ENCODE measurements at regions not wholly inside any gene's neighbourhood (a gene's known extent, or its start where the extent isn't known, plus 50 kb on each side); places are given as distances from the start of the nearest gene placed in this dataset.

DNA sequence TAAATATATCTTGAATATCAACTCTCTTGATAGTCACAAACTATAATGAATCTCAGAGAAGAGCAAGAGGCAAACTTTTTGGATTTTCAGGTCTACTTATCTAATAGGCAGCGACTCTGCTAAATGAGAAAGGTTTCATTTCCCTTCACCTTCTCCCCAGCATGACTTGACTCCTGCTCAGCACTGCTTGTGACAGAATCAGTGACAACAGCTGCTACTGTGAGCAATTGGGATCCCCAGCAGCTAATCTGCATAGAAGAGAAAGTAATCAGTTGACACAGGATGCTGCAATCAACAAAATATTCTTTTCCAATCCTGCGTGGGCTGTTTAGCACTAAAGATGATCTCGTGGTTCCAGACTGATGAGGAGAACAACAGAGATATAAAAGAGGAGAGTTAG, 205.5 kb downstream of the MMUT start:
- TF ChIP-seq, protein P1, sequence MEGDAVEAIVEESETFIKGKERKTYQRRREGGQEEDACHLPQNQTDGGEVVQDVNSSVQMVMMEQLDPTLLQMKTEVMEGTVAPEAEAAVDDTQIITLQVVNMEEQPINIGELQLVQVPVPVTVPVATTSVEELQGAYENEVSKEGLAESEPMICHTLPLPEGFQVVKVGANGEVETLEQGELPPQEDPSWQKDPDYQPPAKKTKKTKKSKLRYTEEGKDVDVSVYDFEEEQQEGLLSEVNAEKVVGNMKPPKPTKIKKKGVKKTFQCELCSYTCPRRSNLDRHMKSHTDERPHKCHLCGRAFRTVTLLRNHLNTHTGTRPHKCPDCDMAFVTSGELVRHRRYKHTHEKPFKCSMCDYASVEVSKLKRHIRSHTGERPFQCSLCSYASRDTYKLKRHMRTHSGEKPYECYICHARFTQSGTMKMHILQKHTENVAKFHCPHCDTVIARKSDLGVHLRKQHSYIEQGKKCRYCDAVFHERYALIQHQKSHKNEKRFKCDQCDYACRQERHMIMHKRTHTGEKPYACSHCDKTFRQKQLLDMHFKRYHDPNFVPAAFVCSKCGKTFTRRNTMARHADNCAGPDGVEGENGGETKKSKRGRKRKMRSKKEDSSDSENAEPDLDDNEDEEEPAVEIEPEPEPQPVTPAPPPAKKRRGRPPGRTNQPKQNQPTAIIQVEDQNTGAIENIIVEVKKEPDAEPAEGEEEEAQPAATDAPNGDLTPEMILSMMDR (IDR thresholded peaks at IDR 0.05; ENCODE audit: low read depth, low read length), result no peak
- in situ Hi-C loops (cut with HindIII; ENCODE audit: low sequenced_read_pairs), result no loop called here
- no peak overlapping the region for H3K4me3 ChIP-seq (ENCODE audit: low read depth, low read length)
- DNase-seq (ENCODE audit: low read depth, low spot score), result no peak

DNA sequence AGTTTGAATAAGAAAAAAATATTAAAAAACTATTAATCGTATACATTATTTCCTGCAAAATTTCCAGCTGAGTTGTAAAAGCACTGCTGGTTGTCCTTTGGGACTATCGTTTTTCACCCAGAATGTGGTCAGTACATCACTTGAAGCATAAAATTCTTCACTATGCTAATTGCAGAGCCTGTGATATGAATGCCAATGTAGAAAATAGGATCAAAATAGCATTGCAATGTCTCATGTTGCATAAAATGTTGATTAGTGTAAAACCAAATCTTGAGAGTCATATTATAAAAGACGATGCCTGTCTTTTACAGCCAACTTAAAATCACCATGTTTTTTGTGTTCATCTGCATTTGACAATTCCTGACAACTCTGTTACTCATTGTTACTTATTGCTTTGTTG, 207.7 kb downstream of the MMUT start:
- no peak for DNase-seq (ENCODE audit: low read depth, low spot score)
- H3K4me3 ChIP-seq (ENCODE audit: low read depth, low read length), result no peak overlapping the region
- in situ Hi-C loops (cut with HindIII; ENCODE audit: low sequenced_read_pairs), result no loop called here
- TF ChIP-seq, protein P1 (IDR thresholded peaks at IDR 0.05; ENCODE audit: low read depth, low read length), result no peak

DNA sequence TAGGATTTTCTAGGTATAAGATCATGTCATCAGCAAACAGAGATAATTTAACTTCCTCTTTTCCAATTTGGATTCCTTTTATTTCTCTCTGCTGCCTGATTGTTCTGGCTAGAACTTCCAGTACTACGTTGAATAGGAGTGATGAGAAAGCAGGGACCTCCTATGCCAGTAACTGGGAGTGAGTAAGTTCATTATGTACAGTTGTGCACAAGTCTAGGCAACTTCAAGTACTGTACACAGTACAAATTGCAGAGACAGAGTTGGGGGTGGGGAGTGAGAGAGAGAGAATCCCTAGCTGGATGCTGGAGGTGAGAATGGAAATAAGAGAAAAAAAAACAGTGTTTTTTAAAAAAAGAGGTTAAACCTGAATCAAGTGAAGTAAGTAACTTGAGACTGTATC, 210.2 kb downstream of the MMUT start:
- TF ChIP-seq, protein P1 (IDR thresholded peaks at IDR 0.05; ENCODE audit: low read depth, low read length), result no peak
- H3K4me3 ChIP-seq (ENCODE audit: low read depth, low read length), result no peak overlapping the region
- DNase-seq (ENCODE audit: low read depth, low spot score), result no peak
- in situ Hi-C loops (cut with HindIII; ENCODE audit: low sequenced_read_pairs), result no loop called here

- in situ Hi-C loops (cut with HindIII; ENCODE audit: low sequenced_read_pairs), result no loop called here
- no peak for DNase-seq (ENCODE audit: low read depth, low spot score)
- TF ChIP-seq, protein P1 (IDR thresholded peaks at IDR 0.05; ENCODE audit: low read depth, low read length), result no peak
- no peak overlapping the region for H3K4me3 ChIP-seq (ENCODE audit: low read depth, low read length)
These were observed 229.6 kb downstream of the MMUT start for GRCh38 chr6:49233483-49233882.

DNA sequence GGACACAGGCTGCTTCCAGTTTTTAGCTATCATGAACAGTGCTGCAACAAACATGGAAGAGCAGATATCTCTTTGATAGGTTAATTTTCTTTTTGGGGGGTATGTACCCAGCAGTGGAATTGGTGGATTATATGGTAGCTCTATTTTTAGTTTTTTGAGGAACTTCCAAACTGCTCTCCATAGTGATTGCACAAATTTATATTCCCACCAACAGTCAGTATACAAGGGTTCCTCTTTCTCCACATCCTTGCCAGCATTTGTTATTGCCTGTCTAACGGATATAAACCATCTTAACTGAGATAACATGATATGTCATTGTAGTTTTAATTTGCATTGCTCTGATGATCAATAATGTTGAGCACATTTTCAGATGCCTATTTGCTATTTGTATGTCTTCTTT, 237.6 kb downstream of the MMUT start:
- TF ChIP-seq, protein P1 (IDR thresholded peaks at IDR 0.05; ENCODE audit: low read depth, low read length), result no peak
- DNase-seq (ENCODE audit: low read depth, low spot score), result no peak
- in situ Hi-C loops (cut with HindIII; ENCODE audit: low sequenced_read_pairs), result no loop called here
- no peak overlapping the region for H3K4me3 ChIP-seq (ENCODE audit: low read depth, low read length)

DNA sequence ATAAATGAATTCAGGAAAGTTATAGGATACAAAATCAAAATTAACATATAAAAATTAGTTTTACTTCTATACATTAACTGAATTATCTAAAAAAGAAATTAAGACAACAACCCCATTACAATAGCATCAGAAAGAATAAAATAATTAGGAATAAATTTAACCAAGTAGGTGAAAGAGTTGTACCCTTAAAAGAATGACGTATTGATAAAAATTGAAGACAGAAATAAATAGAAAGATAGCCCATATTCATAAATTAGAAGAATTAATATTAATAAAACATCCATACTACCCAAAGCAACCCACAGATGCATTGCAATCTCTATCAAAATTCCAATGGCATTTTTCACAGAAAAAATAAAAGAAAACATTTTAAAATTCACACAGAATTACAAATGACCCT, 242.8 kb downstream of the MMUT start:
- no peak overlapping the region for H3K4me3 ChIP-seq (ENCODE audit: low read depth, low read length)
- in situ Hi-C loops (cut with HindIII; ENCODE audit: low sequenced_read_pairs), result no loop called here
- DNase-seq (ENCODE audit: low read depth, low spot score), result no peak
- TF ChIP-seq, protein P1 (IDR thresholded peaks at IDR 0.05; ENCODE audit: low read depth, low read length), result no peak

- in situ Hi-C loops (cut with HindIII; ENCODE audit: low sequenced_read_pairs), result no loop called here
- no peak for DNase-seq (ENCODE audit: low read depth, low spot score)
- no peak overlapping the region for H3K4me3 ChIP-seq (ENCODE audit: low read depth, low read length)
- TF ChIP-seq, protein P1 (IDR thresholded peaks at IDR 0.05; ENCODE audit: low read depth, low read length), result no peak
These were observed 257.5 kb downstream of the MMUT start for GRCh38 chr6:49205526-49205925.

Data from astrocyte of the spinal cord (primary cell).